PC-3 (cell line): ENCODE measurements at regions not wholly inside any gene's neighbourhood (a gene's known extent, or its start where the extent isn't known, plus 50 kb on each side); places are given as distances from the start of the nearest gene placed in this dataset.

Source experiments
- EZH2 ChIP-seq: fragments of 300-600 bp; sonication (generic); IDR thresholded peaks from one replicate; pipeline ENCODE4 v1.6.1; 2017; ENCODE audit warnings: antibody characterized with exemption, mild to moderate bottlenecking, low read length; ENCODE audit not compliant: unreplicated experiment
- EZH2phosphoT487 ChIP-seq: fragments of 300-600 bp; sonication (generic); IDR thresholded peaks from 2 replicates; pipeline ENCODE4 v1.6.1; 2018; ENCODE audit warnings: mild to moderate bottlenecking, antibody characterized with exemption, low read length, borderline replicate concordance
- TF ChIP-seq, protein P1 (sequence below): fragments of 300-600 bp; sonication (generic); conservative IDR thresholded peaks from 2 replicates; pipeline ENCODE4 v1.5.1; 2017; ENCODE audit warnings: antibody characterized with exemption, low read depth, mild to moderate bottlenecking, low read length

DNA sequence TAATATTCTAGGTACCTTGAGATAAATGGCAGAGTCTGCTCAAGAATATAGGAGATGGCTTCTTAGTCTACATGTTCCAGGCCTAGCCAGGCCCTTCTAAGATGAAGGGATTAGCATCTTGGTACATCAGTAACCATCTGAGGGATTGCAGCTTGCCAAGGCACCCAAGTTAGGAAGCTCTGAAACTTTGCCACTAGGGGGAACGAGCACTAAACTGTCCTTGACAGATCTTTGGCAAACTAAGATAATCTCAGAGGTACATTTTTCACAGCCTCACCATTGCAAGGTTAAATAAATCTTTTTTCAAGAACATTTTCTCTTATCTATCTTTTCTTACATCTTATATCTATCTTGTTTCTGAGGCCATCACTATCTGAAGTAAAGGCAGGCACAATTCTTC lies 351.2 kb downstream of the RAP2B start:
- TF ChIP-seq, protein P1, sequence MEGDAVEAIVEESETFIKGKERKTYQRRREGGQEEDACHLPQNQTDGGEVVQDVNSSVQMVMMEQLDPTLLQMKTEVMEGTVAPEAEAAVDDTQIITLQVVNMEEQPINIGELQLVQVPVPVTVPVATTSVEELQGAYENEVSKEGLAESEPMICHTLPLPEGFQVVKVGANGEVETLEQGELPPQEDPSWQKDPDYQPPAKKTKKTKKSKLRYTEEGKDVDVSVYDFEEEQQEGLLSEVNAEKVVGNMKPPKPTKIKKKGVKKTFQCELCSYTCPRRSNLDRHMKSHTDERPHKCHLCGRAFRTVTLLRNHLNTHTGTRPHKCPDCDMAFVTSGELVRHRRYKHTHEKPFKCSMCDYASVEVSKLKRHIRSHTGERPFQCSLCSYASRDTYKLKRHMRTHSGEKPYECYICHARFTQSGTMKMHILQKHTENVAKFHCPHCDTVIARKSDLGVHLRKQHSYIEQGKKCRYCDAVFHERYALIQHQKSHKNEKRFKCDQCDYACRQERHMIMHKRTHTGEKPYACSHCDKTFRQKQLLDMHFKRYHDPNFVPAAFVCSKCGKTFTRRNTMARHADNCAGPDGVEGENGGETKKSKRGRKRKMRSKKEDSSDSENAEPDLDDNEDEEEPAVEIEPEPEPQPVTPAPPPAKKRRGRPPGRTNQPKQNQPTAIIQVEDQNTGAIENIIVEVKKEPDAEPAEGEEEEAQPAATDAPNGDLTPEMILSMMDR: peak; percentile 66
- TF ChIP-seq EZH2 (no peak), EZH2phosphoT487 (no peak)
